ENCODE measurements at regions not wholly inside any gene's neighbourhood (a gene's known extent, or its start where the extent isn't known, plus 50 kb on each side); places are given as distances from the start of the nearest gene placed in this dataset.
"Not testable (repeated sequence)": the region's sequence is repeated elsewhere in the genome, so short reads cannot be mapped to it uniquely, and the experiment has no call there.

- no peak for DNase-seq (ENCODE audit: low read depth)
Observed at GRCh38 chr14:41289025-41289424, 317.7 kb upstream of the LRFN5 start.

- DNase-seq (ENCODE audit: low read depth) = no peak
Observed at GRCh38 chr14:41285186-41285748, 321.4 kb upstream of the LRFN5 start.

GRCh38 chr14:41280745-41281144, 325.9 kb upstream of the LRFN5 start:
- no peak for DNase-seq (ENCODE audit: low read depth)

GRCh38 chr14:41277450-41277849, 329.2 kb upstream of the LRFN5 start:
- DNase-seq (ENCODE audit: low read depth) = no peak

GRCh38 chr14:41257476-41257875, 349.2 kb upstream of the LRFN5 start:
- no peak for DNase-seq (ENCODE audit: low read depth)

GRCh38 chr14:41235466-41235865, 371.2 kb upstream of the LRFN5 start:
- no peak for DNase-seq (ENCODE audit: low read depth)

GRCh38 chr14:41230683-41231082, 376.0 kb upstream of the LRFN5 start:
- no peak for DNase-seq (ENCODE audit: low read depth)

GRCh38 chr14:41229824-41230223, 376.9 kb upstream of the LRFN5 start:
- DNase-seq (ENCODE audit: low read depth) = no peak

GRCh38 chr14:41225433-41225832, 381.2 kb upstream of the LRFN5 start:
- no peak for DNase-seq (ENCODE audit: low read depth)

GRCh38 chr14:41222581-41222980, 384.1 kb upstream of the LRFN5 start:
- no peak for DNase-seq (ENCODE audit: low read depth)

- DNase-seq (ENCODE audit: low read depth) = not testable (repeated sequence)
Observed at GRCh38 chr14:41214978-41215377, 391.7 kb upstream of the LRFN5 start.

GRCh38 chr14:41201696-41202095, 405.0 kb upstream of the LRFN5 start:
- DNase-seq (ENCODE audit: low read depth) = no peak

GRCh38 chr14:41187868-41188267, 418.8 kb upstream of the LRFN5 start:
- DNase-seq (ENCODE audit: low read depth) = no peak

- no peak for DNase-seq (ENCODE audit: low read depth)
Observed at GRCh38 chr14:41171045-41171444, 435.6 kb upstream of the LRFN5 start.

GRCh38 chr14:41167040-41167439, 439.6 kb upstream of the LRFN5 start:
- DNase-seq (ENCODE audit: low read depth) = no peak

- no peak for DNase-seq (ENCODE audit: low read depth)
Observed at GRCh38 chr14:41154143-41154807, 452.4 kb upstream of the LRFN5 start.

GRCh38 chr14:41146391-41146790, 460.3 kb upstream of the LRFN5 start:
- DNase-seq (ENCODE audit: low read depth) = no peak

- DNase-seq (ENCODE audit: low read depth) = no peak
Observed at GRCh38 chr14:41144370-41144769, 462.3 kb upstream of the LRFN5 start.

- DNase-seq (ENCODE audit: low read depth) = no peak
Observed at GRCh38 chr14:41137741-41138140, 468.9 kb upstream of the LRFN5 start.

- DNase-seq (ENCODE audit: low read depth) = no peak
Observed at GRCh38 chr14:41130274-41130673, 476.4 kb upstream of the LRFN5 start.

- no peak for DNase-seq (ENCODE audit: low read depth)
Observed at GRCh38 chr14:41120402-41120801, 486.3 kb upstream of the LRFN5 start.

GRCh38 chr14:41096131-41096530, 510.5 kb upstream of the LRFN5 start:
- no peak for DNase-seq (ENCODE audit: low read depth)

GRCh38 chr14:41087056-41087455, 519.6 kb upstream of the LRFN5 start:
- no peak for DNase-seq (ENCODE audit: low read depth)

- no peak for DNase-seq (ENCODE audit: low read depth)
Observed at GRCh38 chr14:41073544-41073943, 533.1 kb upstream of the LRFN5 start.

Data from fibroblast of gingiva (primary cell).